ENCODE measurements at regions not wholly inside any gene's neighbourhood (a gene's known extent, or its start where the extent isn't known, plus 50 kb on each side); places are given as distances from the start of the nearest gene placed in this dataset.

GRCh38 chr7:113392421-113392820 is 274.1 kb upstream of the SMIM30 start:
- TF ChIP-seq CTCF (IDR thresholded peaks at IDR 0.05): no peak
- no peak for TF ChIP-seq EZH2 (IDR thresholded peaks at IDR 0.05)
- no peak for TF ChIP-seq EZH2phosphoT487 (IDR thresholded peaks at IDR 0.05)
